Ishikawa (cell line): ENCODE measurements at regions not wholly inside any gene's neighbourhood (a gene's known extent, or its start where the extent isn't known, plus 50 kb on each side); places are given as distances from the start of the nearest gene placed in this dataset.

Source experiments
- CEBPB ChIP-seq: IDR thresholded peaks from 2 replicates; pipeline ENCODE4 v1.6.1; 2012
- CREB1 ChIP-seq: IDR thresholded peaks from 2 replicates; pipeline ENCODE4 v1.6.1; 2012; ENCODE audit warnings: low read depth
- EGR1 ChIP-seq: IDR thresholded peaks from 2 replicates; pipeline ENCODE4 v1.6.1; 2012
- NFIC ChIP-seq: IDR thresholded peaks from 2 replicates; pipeline ENCODE4 v1.6.1; 2012
- RAD21 ChIP-seq: IDR thresholded peaks from 2 replicates; pipeline ENCODE4 v1.6.1; 2012; ENCODE audit warnings: low read depth
- TCF12 ChIP-seq: IDR thresholded peaks from 2 replicates; pipeline ENCODE4 v1.6.1; 2012; ENCODE audit warnings: low read depth
- TEAD4 ChIP-seq: IDR thresholded peaks from 2 replicates; pipeline ENCODE4 v1.6.1; 2012
- YY1 ChIP-seq: IDR thresholded peaks from 2 replicates; pipeline ENCODE4 v1.6.1; 2012; ENCODE audit warnings: low read depth
- ZBTB7A ChIP-seq: IDR thresholded peaks from 2 replicates; pipeline ENCODE4 v1.6.1; 2012; ENCODE audit warnings: low read depth
- TF ChIP-seq, protein P1 (sequence below): IDR thresholded peaks from 2 replicates; pipeline ENCODE4 v1.6.1; 2012; ENCODE audit warnings: low read depth, mild to moderate bottlenecking

DNA sequence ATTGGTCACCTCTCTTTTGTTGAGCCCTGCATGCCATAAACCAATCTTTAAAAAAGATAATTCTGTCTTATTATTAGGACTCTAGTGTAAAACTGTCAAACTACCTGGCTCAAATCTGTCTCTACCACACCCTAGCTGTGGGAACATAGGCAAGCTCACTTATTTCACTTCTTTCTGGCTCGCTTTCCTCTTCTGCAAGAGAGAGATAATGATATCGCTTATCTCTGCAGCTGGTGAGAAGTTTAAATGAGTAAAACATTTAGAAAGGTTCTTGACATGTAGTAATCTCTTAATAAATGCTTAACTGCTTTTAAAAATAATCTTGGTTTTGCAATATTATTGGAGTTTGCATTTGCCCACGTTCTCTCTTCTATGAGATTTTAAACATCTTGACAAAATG is 1109.2 kb downstream of the RAPGEF2 start:
- no peak for TF ChIP-seq YY1
- TF ChIP-seq CEBPB: no peak
- TF ChIP-seq ZBTB7A: no peak
- no peak for TF ChIP-seq RAD21
- no peak for TF ChIP-seq CREB1
- no peak for TF ChIP-seq NFIC
- TF ChIP-seq TEAD4: no peak
- no peak for TF ChIP-seq EGR1
- TF ChIP-seq, protein P1, sequence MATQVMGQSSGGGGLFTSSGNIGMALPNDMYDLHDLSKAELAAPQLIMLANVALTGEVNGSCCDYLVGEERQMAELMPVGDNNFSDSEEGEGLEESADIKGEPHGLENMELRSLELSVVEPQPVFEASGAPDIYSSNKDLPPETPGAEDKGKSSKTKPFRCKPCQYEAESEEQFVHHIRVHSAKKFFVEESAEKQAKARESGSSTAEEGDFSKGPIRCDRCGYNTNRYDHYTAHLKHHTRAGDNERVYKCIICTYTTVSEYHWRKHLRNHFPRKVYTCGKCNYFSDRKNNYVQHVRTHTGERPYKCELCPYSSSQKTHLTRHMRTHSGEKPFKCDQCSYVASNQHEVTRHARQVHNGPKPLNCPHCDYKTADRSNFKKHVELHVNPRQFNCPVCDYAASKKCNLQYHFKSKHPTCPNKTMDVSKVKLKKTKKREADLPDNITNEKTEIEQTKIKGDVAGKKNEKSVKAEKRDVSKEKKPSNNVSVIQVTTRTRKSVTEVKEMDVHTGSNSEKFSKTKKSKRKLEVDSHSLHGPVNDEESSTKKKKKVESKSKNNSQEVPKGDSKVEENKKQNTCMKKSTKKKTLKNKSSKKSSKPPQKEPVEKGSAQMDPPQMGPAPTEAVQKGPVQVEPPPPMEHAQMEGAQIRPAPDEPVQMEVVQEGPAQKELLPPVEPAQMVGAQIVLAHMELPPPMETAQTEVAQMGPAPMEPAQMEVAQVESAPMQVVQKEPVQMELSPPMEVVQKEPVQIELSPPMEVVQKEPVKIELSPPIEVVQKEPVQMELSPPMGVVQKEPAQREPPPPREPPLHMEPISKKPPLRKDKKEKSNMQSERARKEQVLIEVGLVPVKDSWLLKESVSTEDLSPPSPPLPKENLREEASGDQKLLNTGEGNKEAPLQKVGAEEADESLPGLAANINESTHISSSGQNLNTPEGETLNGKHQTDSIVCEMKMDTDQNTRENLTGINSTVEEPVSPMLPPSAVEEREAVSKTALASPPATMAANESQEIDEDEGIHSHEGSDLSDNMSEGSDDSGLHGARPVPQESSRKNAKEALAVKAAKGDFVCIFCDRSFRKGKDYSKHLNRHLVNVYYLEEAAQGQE: no peak
- no peak for TF ChIP-seq TCF12
